ENCODE measurements at regions not wholly inside any gene's neighbourhood (a gene's known extent, or its start where the extent isn't known, plus 50 kb on each side); places are given as distances from the start of the nearest gene placed in this dataset.

GRCh38 chr3:117217760-117218316 lies 508.3 kb downstream of the TUSC7 start:
- TF ChIP-seq CTCF (conservative IDR thresholded peaks at IDR 0.05; ENCODE audit: low read depth in 2 of 2) (no peak), ETS1 (IDR thresholded peaks at IDR 0.05) (no peak), EZH2 (IDR thresholded peaks at IDR 0.05; ENCODE audit: low read depth, unreplicated experiment) (no peak), EZH2phosphoT487 (IDR thresholded peaks at IDR 0.05; ENCODE audit: unreplicated experiment) (no peak), POLR2AphosphoS5 (IDR thresholded peaks at IDR 0.05; ENCODE audit: low read depth) (no peak), CREB1 (CRISPR knock-in tag; IDR thresholded peaks at IDR 0.05; ENCODE audit: low read depth) (no peak), ZNF462 (CRISPR knock-in tag; IDR thresholded peaks at IDR 0.05) (no peak), REST (IDR thresholded peaks at IDR 0.05; ENCODE audit: unreplicated experiment) (no peak), JUNB (IDR thresholded peaks at IDR 0.05; ENCODE audit: unreplicated experiment) (no peak), NANOG (IDR thresholded peaks at IDR 0.05; ENCODE audit: borderline replicate concordance) (no peak)

Measured in GM23338 (cell line).